Ovary (tissue), 3 donors: ENCODE measurements at regions not wholly inside any gene's neighbourhood (a gene's known extent, or its start where the extent isn't known, plus 50 kb on each side); places are given as distances from the start of the nearest gene placed in this dataset.

Experiments used
- POLR2A ChIP-seq: fragments of 450-650 bp; IDR thresholded peaks from one replicate; pipeline ENCODE4 v1.6.1; 2017; ENCODE audit warnings: antibody characterized with exemption, mild to moderate bottlenecking, moderate library complexity
- TF ChIP-seq, protein P1 (sequence below), 3 donors: fragments of 450-650 bp in 2 of 3; fragments of 200-600 bp in 1 of 3; IDR thresholded peaks; one replicate each; pipeline versions ENCODE4 v1.5.1 to v1.8.0; 2016 to 2022; ENCODE audit warnings: antibody characterized with exemption in 3 of 3, mild to moderate bottlenecking in 1 of 3
- donor health status: DM: no; HTN: no; CAD: no.

- TF ChIP-seq, protein P1, sequence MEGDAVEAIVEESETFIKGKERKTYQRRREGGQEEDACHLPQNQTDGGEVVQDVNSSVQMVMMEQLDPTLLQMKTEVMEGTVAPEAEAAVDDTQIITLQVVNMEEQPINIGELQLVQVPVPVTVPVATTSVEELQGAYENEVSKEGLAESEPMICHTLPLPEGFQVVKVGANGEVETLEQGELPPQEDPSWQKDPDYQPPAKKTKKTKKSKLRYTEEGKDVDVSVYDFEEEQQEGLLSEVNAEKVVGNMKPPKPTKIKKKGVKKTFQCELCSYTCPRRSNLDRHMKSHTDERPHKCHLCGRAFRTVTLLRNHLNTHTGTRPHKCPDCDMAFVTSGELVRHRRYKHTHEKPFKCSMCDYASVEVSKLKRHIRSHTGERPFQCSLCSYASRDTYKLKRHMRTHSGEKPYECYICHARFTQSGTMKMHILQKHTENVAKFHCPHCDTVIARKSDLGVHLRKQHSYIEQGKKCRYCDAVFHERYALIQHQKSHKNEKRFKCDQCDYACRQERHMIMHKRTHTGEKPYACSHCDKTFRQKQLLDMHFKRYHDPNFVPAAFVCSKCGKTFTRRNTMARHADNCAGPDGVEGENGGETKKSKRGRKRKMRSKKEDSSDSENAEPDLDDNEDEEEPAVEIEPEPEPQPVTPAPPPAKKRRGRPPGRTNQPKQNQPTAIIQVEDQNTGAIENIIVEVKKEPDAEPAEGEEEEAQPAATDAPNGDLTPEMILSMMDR (IDR thresholded peaks at IDR 0.05), result no peak
- no peak for TF ChIP-seq POLR2A
These were observed 212.6 kb upstream of the PARD3B start for GRCh38 chr2:204332706-204333105.
